Hepatocyte (in vitro differentiated cells): ENCODE measurements at regions not wholly inside any gene's neighbourhood (a gene's known extent, or its start where the extent isn't known, plus 50 kb on each side); places are given as distances from the start of the nearest gene placed in this dataset.

Experiments
- CTCF ChIP-seq: fragments of 200-600 bp; sonication (generic); IDR thresholded peaks from 2 replicates; pipeline ENCODE4 v1.5.1; 2016; ENCODE audit warnings: antibody characterized with exemption, mild to moderate bottlenecking; ENCODE audit not compliant: poor library complexity
- EZH2phosphoT487 ChIP-seq: fragments of 200-600 bp; sonication (generic); IDR thresholded peaks from one replicate; pipeline ENCODE4 v1.6.1; 2018; ENCODE audit warnings: antibody characterized with exemption, mild to moderate bottlenecking, low read depth, moderate library complexity; ENCODE audit not compliant: unreplicated experiment, severe bottlenecking

- TF ChIP-seq CTCF (no peak), EZH2phosphoT487 (no peak)
These were observed 73.0 kb downstream of the FAM43A start for GRCh38 chr3:194758716-194759115.
